ENCODE measurements at regions not wholly inside any gene's neighbourhood (a gene's known extent, or its start where the extent isn't known, plus 50 kb on each side); places are given as distances from the start of the nearest gene placed in this dataset.

- DNase-seq: no peak
These were observed 67.8 kb downstream of the GP2 start for GRCh38 chr16:20259541-20259940.

- DNase-seq: no peak
These were observed 70.1 kb downstream of the GP2 start for GRCh38 chr16:20257234-20257633.

GRCh38 chr16:20255002-20255401, 72.3 kb downstream of the GP2 start:
- DNase-seq: no peak

DNA sequence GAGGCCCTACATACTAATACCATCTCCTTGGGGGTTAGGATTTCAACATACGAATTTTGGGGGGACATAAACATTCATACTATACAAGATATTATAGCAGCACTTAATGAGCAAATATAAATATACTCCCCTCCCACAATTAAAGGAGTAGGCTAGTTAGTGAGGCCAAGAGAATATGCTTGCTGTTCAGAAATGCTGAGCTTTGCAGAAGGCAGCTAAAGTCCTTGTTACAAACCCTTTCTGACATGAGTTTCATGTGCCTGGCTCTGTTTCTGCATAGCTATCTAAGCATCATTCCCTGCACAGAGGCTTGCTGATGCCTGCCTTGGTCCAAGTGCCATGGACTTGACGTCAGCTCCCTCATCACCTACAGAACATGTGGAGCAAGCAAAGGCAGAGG, 73.5 kb downstream of the GP2 start:
- no peak for DNase-seq

GRCh38 chr16:20249211-20249610, 78.1 kb downstream of the GP2 start:
- DNase-seq: no peak

DNA sequence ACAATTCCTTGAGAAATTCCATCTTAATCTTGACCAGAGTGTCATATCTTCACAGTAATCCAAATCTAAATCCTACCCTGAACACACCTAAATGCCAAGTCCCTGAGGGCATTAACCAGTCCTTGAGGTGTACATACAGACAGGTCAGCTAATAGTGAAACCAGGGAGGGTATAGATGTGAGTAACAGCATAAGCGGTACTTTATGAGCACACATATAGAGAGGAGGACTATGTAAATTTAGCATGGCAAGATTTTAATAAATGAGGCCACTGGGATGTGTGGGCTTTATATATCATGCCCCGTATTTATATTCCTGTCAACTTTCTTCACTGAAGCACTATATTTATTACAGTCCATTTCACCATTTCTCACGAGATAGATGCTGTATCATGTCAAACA, 80.2 kb downstream of the GP2 start:
- DNase-seq: no peak

GRCh38 chr16:20243731-20244281, 83.5 kb downstream of the GP2 start:
- DNase-seq: no peak

DNA sequence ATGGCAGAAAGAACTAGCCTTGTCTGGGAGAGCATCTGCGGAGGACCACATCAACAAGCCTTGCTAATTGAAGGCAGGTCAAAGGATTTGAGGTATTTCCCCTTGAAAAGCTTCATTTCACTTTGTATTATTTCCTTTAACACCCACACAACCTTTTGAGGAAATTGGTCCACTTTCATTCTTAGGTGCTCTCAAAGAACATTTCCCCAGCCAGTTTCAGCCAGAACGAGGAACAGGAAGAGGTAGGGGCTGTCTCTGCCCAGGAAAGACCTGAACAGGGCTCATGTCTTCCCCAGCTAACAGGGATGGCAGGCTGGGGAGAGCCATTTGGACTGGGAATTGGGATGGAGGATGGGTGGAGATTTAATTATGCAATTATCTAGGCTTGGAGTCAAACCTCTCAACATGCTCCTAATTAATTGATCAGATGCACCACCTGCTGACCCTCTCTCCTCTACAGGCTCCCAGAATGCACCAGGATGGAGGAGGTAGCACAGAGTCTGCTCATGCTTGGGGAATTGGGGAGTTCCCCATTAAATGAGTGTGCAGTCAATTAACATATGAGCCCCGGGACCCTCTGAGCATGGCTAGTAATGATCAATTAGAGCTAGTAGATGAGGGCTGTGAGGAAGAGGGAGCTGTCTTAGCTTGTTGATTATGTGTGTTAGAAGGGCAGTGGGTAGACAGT, 84.6 kb downstream of the GP2 start:
- DNase-seq: no peak

- no peak for DNase-seq
These were observed 86.0 kb downstream of the GP2 start for GRCh38 chr16:20241321-20241720.

DNA sequence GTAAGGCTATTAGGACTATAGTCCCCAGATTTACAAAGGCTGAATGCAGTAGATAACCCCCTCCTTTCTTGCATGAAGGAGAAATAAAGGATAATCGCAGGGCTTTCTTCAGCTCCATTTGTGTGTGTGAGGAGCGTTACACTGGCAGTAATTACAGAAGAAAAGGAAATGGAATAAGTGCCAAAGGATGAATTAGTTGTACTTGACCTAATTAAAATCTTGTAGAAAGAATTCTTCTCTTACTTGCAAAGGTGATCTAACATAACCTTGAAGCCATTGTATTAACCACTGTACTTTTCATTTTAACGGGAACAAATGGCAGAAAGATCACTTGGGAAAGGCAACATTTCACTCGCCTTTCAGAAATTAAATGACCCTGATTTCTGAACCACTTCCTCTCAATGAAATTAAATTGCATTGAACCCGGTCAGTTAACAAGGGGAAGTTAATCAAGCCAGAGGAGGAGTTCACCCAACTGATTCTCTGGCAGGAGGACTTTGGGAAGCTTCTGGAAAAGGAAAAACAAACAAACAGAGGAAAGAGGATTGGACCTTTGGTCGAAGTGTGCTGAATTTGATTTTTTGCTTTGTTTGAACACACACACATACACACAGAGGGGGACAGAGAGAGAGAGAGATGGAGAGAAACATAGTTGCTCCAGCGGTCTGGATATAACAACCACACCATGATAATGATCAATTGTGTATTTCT, 90.6 kb downstream of the GP2 start:
- no peak for DNase-seq

- no peak for DNase-seq
These were observed 102.0 kb downstream of the GP2 start for GRCh38 chr16:20225228-20225733.

DNA sequence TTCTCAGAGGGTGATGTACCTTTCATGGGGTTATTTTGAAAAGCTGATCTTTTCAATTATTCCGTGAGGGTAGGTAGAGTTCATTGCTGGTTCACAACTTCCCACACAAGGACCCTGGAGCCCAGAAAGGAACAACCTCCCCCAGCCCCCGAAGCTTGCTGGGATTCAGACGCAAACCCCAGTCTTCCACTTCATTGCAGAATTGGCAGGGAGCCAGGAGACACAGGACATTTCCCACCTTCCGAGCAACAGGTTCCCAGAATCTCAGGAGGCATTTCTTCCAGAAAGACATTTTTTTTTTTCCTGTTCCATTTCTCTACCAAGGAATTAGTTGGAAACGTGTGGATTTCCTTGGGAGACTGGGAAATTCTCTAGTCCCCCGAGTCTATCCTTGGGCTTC, 106.1 kb downstream of the GP2 start:
- DNase-seq: no peak

DNA sequence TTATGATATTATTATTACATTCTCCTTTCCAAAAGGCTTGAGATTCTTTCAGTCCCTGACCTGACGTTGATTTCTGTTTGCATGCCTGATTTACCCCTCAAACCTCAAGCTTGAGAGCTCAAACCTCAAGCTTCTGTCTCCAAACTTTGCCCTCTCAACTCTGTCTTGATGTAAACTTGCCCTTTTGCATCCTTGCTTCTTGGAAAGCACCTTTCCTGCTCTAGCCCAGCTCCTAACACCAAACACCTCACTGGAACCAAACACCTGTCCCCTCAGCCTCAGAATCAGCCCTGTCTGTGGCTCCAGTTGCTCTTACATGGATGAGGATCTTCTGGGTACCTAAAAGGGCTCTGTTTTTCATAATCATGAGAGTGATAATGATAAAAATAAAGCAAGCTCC, 109.2 kb downstream of the GP2 start:
- no peak for DNase-seq

DNA sequence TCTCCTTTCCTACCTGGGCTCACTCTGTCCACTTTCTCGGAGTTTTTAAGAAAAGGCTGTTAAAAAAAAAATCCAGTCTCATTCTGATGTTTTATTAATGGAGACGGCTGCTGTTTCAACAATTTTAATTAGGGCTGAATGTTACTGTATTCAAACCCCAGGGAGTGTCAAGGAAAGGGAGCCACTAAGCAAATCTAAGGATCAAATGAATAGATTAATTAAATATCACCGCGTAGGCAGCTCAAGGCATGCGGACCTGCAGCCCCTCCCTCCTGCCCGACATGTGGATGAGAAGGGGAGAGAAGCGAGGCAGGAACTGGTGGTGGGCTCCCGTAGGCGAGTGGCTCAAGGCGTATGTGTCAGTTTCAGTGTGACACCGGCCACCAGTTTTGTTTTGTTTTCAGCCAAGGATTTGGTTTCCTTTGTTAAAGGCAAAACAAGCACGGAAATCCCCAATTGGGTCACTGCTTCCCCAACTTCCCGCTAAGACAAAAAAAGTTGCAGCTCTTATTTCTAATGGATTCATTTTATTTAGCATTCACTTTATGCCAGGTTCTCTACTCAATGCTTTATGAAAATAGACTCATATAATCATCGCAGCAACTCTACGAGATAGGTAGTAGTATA, 110.6 kb downstream of the GP2 start:
- no peak for DNase-seq

GRCh38 chr16:20214401-20214800, 112.9 kb downstream of the GP2 start:
- no peak for DNase-seq

DNA sequence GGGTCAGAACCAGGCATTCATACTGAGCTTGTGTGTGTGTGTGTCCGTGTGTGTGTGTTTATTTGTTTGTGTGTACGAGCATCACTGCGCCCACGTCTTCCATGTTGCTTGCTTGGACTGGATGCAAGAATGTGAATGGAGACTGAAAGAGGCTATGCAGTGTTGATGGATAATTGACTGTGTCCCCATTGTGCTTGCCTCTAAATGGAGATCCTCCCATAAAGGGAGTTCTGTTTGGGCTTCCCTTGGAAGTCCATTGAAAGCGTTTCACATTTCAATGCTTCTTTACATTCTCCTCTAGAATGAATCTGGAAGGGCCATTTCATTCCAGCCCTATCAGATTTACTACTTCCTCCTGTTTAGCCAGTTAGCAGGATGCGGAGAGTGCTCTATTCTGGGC, 124.0 kb downstream of the GP2 start:
- no peak for DNase-seq

GRCh38 chr16:20202747-20203146, 124.6 kb downstream of the GP2 start:
- DNase-seq: no peak

- DNase-seq: no peak
These were observed 119.1 kb upstream of the GPR139 start for GRCh38 chr16:20192801-20193200.

DNA sequence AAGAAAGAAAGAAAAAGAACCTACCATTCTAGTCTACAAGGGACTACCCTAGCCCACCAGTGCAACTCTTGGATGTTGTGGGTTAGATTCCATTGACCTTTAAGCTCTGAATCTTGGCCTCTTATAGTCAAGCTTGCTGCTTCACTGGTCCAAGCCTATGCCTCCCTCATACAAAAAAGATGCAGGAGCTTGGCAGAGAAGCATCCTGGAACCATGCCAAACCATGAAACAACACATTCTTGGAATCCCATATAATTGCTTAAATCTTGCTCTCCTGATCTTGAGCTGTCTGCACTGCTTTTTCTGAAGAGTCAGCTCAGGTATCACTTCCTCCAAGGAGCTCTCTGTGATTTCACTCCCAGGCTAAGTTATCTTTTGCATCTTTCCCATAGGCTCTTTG, 117.9 kb upstream of the GPR139 start:
- no peak for DNase-seq

- no peak for DNase-seq
These were observed 108.3 kb upstream of the GPR139 start for GRCh38 chr16:20181949-20182348.

DNA sequence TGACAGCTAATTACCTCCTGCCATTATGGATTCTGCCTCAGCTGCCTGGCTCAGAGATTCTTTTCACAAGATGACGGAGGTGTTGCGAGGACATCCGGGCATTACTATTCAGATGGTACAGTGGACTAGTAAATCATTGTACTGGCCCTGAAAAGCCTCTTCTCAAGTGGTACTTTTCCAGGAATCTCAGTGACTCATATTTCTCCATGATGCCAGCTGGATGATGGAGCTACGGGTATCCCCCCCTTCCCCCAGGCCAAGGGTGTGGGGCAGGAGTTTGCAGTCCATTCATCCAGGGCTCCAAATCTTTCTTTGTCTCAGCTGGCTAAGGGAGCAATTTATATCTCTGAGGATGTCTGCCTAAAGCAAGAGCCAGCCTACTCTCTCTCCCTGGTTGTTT, 107.7 kb upstream of the GPR139 start:
- DNase-seq: peak; percentile 36

- DNase-seq: no peak
These were observed 104.6 kb upstream of the GPR139 start for GRCh38 chr16:20178297-20178696.

DNA sequence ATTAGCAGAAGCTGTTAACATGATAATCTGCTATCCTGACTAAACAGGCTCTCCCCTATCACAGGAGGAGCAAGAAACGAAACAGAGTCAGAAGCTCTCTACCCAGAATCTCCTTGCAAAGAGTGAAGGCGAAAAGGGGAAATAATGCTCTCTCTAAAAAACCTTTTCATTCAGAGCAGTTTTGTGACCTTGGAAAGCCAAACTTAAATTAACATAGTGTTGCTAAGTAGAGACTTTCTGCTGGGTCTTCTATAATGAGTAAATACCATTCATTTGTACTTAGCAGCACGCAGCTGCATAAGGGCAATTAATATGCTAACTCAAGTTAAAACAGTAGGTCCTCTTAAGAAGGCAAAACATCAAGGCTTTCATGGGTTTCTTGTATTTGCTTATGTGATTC, 101.7 kb upstream of the GPR139 start:
- DNase-seq: no peak

GRCh38 chr16:20167323-20167722, 93.6 kb upstream of the GPR139 start:
- no peak for DNase-seq
